HG02642 (cell line): ENCODE measurements at regions not wholly inside any gene's neighbourhood (a gene's known extent, or its start where the extent isn't known, plus 50 kb on each side); places are given as distances from the start of the nearest gene placed in this dataset.

Experiments used
- ATAC-seq: cut with Tn5 transposase; IDR thresholded peaks from one replicate; pipeline ENCODE4 v1.9.1; 2021; ENCODE audit warnings: mild to moderate bottlenecking; ENCODE audit not compliant: unreplicated experiment, poor library complexity

DNA sequence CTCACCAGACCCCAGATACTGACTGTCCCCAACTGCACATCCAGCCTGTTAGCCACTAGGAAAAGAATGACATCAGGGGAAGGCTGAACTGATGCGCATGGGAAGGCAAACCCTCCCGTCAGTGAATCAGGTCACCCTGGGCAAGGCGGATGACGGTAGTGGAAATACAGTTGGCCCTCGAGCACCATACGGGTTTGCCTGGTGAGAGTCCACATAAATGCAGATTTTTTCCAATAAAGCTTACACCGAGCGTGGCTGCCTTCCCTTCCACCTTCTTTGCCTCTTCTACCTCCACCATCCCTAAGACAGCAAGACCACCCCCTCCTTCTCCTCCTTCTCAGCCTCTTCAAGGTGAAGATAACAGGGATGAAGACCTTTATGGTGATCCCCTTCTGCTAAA is 236.1 kb upstream of the TNRC6C start:
- no peak for ATAC-seq

DNA sequence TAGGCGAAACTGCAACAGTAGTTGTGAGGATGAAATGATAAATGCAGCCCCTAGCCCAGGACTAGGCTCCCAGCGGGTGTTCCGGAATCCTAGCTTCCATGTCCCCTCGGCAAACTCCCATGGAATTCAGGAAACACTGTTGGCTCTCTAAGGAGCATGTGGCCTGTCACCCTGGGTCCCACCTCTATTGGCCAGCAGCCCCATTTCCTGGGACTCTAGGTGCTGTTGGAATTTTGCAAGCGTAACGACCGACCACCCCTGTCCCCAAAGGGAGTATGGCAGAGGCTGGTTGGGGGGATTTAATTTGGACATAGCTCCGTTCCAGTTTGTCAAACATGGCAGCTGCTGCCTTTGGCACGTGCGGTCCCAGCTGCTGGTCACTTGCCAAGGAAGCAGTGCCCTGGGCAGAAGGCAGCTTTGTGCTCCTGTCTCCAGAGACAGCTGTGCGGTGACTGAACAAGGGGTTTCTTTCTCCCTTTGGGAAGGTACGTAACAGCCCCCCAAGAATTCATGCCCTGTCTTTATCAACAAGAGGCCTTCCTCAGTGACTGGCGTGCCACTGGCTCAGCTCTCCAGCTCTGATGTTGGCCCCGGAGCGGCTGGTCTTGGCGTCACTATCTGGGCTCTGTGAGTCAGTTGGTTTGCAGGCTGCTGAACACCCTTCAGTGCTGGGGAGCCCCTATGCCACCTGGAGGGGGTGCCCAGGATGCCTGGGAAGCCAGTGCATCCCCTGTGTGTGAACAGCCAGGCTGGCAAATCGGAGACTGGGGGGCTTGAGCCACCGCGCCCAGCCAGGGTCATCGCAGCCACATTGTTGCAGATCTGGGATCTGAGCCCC is 235.2 kb upstream of the TNRC6C start:
- no peak for ATAC-seq

DNA sequence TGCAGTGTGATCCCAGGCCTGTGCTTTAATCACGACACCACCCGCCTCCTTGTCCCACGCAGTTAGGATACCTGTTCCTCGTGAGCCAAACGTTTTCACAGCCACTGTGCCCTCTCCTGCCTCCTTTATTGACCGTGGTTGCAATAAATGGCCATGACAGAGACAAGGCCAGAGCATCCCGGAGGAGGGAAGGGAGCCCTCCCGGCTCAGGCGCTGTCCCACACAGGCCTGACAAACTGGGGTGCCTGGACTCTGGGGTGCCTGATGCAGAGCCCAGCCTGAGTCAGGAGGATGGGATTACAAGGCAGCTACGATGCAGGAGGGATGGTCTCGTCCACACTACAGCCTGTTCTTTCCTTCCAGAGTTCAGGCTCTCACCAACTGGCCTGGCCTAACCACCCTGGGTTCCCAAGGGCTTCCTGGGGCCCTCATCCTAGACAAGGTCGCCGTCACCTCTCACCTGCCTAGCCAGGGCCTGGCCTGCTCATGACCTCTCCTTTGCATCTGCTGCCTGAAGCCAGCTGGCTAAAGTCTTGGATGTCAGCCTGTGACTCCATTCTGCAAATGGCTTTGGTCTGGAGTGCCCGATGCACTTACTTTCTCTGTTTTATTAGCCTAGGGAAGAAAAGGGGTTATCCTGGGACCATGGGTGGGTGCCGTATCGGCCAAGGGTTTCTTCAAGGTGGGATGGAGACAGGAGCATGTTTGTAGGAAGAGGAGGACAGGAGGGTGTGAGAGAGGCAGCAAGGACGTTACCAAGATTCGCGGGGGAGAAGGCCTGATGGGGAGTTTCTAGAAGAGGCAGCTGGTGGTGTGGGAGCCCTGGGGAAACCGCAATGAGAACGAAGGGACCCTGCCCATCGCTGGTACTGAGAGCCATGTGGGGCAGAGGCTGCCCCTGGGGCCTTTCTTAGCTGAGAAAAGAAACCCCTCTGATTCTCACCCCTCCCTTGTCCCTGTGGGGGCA is 234.3 kb upstream of the TNRC6C start:
- no peak for ATAC-seq

DNA sequence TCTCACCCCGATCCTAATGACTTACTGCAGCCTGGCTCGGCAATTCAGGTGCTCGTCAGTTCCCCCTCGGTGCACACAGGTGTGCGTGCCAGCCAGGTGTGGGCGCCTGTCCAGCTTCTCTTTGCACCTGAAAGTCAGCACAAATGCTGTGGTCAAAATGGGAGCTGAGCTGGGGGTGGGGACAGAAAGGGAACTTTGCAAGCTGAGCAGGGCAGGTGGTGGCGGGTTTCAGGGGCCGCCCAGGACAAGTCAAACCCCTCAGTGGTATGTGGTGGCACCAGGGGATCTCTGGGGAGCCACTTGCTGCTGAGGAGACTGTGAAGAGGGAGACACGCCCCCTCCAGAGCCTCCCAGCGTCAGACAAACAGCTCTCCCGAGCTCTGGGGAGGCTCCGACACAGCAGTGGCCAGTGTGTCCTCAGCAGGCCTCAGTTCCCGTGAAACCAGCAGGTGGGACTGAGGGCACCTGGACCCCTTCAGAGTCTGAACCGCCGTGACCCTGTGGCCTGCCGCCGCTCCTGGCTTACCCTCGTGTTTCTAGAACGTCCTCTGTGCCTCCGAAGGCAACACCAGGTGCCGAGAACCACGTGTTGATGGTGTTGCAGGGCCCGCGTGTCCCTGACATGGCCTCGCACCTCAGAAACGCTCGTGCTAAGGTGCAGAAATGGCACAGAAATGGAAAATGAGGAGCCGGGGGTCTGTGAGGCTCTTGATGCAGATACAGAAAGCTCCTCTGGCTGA is 233.5 kb upstream of the TNRC6C start:
- no peak for ATAC-seq

DNA sequence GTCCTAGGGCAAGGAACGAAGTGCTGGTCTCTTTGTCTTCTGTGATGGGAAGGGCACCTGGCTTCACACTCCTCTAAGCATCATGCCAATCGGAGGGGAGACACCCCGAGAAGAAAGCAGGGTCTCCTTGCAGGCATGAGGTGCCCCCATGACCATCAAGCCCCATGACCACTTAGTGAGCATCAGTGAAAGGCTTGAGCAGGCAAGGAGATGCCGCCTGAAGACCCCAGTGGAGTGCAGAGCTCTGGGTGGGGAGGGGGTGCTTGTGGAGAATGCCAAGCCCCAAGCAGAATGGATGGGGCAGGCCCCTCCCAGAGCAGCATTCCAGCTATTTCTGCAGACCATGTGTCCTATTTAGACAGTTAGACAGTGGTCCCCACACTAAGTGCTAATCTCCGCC is 232.7 kb upstream of the TNRC6C start:
- ATAC-seq = no peak

DNA sequence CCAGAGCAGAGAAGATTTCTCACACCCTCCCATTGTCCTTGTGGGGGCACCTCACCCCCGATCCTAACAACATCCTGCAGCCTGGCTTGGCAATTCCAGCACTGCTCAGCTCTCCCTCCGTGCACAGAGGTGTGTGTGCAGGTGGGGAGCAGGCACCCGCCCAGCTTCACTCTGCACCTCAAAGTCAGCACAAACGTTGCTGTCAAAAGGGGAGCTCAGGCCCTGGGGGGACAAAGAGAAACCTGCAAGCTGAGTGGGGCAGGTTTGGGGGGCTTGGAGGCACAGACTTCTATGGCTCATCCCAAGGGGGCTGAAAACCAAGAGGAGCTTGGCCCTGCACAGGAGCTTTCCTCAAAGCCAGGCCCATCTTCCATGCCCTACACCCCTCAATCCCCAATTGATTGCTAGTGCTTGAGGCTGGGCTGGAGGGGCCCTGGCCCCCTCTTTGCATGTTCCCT is 231.9 kb upstream of the TNRC6C start:
- no peak for ATAC-seq

DNA sequence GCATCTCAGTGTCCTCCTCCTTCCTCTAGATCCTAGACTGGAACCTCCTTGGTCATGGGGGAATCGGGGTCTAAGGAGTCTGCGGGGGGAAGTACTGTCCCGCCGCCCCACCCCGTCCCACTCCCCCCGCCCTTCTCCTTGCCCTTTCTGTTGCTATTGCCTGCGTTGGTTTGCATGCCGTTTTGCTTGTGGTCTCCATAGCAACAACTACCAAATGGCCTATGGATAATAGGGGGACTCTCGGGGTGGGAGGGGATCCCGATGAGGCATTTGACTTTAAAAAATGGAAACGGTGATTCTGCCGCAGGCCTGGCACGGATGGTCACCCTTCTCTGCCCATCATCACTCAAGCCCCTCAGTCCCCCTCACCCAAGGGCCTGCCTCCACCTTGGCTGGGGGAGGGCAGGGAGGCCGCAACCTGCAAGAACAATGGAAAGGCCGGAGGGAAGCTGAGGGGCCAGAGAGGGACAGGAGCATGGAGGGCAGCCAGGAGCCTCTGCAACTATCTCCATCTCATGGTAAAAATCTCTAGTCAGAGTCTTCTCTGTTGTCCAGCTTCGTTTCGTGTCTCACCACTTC is 231.4 kb upstream of the TNRC6C start:
- ATAC-seq = no peak

DNA sequence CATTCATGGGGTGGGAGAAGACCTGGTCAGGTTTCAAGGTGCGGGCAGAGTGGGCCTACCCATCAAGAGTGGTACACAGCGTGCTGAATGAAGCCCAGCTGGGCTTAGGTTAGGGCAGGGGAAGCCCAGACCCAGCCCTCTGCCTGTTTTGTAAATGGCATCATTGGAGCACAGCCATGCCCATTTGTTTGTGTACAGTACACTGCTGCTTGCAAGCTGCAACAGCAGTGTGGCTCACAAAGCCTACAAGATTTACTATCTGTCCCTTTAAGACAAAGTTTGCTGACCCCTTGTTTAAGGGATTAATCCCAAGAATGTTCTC is 230.1 kb upstream of the TNRC6C start:
- ATAC-seq = no peak

DNA sequence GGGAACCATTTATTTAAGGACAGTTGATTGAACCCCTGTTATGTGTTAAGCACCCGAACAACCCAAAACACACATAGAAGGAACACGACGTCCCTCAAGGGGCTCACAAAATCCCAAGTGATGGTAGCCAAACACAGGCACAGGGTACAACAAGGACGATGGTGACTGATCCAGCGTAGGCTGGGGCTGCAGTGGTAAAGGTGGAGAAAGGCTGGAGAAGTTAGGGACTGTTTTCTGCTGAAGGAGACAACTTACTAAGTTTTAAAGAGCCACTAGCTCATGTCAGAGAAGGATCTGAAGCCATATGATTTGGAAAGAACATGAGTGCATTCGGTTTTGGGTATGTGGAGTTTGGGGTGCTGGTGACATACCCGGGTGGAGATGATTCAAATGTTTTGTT is 229.6 kb upstream of the TNRC6C start:
- ATAC-seq = no peak

DNA sequence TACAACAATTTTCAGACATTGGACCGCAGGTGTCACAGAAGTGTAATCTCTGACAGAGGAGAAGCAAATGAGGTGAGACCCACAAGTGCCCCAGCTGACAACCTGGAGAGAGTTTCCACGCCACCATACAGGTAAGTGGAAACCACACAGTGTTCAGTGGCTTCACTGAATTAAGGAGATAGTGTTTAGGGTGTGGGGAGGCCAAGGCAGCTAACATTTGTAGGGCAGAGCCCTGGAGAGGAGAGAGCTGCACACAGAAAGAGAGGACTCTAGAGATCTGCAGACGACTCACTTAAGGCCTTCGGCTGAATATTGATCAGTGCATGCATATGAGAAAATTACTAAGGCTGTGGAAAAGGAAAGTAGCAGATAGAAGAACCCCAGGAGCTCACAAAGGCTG is 228.9 kb upstream of the TNRC6C start:
- no peak for ATAC-seq

DNA sequence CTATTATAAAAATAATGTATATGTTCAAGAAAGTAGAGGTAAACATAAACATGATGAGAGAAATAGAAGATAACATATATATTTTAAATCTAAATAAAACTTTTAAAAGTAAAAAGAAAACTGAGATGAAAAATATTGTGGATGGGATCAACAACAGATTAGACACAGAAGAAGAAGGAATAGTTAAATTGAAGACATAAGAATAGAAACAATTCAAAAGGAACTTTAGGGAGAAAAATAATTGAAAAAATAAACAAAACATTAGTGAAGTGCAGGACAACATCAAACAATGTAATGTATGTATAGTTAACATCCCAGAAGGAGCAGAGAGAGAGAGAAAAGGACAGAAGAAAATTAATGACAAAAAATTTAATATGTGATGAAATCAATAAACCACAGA is 228.1 kb upstream of the TNRC6C start:
- no peak for ATAC-seq

DNA sequence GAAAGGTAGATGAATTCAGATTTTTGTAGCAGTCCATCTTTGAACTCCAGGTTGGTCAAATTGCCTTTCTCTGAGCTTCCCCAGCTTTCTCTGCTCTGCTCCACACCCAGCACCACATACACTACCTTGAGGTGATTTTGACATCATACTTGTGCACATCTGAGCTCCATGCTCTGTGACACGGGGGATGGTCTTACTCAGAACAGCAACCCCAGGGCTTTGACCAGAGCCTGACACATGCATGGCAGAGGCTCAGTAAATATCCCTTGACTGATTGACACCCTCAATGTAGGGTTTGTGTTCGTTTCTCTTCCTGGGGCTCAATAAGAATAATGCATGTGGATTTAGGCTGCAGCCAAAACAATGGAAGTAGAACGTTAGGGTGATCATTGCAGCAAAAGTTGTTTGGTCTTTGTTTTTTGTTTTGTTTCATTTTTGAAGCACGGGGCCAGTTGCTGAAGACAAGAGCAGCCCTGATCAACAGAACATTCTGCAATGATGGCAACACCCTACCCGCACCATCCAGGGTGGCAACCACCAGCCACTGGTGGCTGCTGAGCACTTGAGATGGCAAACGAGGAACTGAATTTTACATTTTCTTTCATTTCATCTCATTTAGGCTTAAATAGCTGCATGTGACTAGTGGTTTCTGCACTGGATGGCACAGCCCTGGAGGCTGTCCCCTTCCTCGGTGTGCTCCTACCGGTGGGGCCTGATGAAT is 224.8 kb upstream of the TNRC6C start:
- no peak for ATAC-seq

DNA sequence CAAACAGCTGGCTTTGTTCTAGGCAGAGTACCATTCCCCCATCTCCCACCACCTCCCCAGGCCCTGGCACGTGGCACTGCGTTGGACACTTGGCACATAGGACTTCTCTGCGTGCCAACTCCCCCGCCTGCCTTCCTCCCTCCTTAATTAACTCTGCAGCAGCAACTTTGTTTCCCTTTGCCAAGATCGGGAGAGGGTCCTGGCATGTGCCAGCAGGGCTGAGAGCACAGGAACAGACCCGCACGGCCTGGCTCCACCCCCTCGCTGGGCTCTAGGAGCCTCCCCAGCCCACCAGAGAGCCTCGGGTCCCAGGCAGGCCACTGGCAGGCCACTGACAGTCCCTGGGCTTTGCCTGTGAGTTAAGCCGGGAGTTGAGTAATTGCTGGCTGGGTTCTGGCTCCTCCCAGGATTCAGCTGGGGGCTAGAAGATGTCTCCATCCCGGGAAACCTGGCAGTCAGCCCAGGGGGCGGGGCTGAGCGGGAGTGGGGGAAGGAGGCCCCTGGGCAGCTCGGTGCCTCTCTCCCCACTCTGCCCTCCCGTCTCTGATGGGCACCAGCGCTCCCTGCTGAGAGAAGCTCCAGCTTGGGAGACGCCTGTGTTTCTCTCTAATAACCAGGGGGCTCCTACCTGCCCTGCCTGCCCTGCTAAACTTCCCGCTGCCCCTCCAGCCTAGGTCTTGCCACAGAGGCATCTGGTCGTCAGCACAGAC is 224.0 kb upstream of the TNRC6C start:
- no peak for ATAC-seq

DNA sequence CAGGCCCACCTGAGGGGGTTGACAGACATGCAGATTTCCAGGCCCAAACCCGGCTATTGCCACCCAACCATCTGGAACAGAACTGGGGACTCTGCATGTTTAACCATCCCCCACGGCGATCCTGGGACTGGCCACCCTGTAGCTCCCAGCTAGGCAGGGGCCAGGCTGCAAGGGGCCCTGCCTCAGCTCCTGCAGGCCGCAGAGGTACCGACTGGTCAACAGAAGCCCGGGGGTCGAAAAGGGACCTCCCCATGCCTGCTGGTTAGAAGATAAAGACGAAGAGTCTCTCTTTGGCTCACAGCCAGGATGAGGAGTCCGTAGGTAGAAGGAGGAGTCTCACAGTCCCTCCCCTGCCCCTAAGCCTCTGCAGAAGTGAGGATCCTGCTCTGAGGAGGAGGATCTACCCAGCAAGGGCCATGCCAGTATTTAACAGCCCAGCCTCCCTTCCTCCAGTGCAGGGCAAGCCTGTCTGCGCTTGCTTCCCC is 223.4 kb upstream of the TNRC6C start:
- no peak for ATAC-seq

DNA sequence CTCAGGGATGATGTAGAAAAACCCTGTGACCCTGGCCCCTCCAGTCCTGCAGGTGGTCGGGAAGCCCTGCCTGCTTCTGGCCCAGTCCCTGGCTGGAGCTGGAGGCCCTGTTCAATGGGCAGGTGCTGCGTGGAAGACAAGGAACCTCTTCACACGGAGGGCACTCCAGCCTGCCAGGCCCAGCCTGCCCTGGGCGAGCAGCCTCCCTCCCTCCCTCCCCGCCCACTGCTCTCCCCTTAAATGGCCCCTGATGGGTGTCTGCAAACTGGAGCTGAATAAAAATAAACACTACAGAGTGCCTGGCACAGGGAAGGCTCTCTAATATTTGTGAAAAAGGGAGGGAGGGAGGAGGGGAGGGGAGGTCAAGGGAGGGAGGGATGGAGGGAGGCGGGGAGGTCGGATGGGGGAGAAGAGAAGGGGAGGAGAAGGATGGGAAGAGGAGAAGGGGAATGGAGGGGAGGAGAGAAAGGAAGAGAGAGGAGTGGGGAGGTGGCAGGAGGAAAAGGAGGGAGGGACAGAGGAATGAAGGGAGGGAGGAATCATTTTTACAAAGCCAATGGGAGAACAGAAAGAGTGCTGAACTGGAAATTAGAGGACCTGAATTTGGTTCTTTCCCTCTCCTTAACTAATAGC is 222.8 kb upstream of the TNRC6C start:
- no peak for ATAC-seq

DNA sequence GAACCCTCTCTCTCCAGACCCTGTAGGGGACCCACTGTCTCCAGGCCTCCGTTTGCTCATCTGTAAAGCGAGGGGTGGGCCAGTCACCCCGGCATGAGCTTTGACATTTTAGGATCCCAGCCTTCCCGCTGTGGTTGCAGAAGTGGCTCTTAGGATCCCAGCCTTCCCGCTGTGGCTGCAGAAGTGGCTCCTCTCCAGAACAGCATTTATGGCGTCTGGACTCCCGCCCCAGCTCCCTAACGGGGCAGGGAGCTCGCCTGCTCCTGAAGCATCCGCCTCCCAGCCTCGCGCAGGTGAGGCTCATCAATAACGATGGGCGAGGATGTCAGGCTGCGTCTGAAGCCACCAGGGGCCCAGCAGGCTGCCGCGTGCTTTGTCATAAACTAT is 222.3 kb upstream of the TNRC6C start:
- no peak for ATAC-seq

DNA sequence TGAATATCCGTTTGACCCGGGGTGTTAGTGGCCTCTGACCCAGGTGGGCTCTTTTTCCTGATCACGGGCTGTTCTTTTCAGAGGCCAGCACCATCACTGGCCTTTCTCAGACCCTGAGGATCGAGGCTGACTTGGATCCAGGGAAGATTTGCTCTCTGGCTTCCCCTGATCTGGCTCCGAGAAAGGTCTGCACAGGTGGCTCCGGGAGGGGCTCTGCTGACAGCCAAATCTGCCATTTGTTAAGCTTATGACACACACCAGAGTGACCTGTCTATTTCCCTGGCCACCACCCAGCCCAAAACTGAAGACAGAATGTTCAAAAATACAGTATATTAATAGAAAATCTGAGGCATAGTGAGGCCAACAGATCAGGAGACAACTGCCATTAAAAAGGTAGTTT is 221.8 kb upstream of the TNRC6C start:
- no peak for ATAC-seq

DNA sequence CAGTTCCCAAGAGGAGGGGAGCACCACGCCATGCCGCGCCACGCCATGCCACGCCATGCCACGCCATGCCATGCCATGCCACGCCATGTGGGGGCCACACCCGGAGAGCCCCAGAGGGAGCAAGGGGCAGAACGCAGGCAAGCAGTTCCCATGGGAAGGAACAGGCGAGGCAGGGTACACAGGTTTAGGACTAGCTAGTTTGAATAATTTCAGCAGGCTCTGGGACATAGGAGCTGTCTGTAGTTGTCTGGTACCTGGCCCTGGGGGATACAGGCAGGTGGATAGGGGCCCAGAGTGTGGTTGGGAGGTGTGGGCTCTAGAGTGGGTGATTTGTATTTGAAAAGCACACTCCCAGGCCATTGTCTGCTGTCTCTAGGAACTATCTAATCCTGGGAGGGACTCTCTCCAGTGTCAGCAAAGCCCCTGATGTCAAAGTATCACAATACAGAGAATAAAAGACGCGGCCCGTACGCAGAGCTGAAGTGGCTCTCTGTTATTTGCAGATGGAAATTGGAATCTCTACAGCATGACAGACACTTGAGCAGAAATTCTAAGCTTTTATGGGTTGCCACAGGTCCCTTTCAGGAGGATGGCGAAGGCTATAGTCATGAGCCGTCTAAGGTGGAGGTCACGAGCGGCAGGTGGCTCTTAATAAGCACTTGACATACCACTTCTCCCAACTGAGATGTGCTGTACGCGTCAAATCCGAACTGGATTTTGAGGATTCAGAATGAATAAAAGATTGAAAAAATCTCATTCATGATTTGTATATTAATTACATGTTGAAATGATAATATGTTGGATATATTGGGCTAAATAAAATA is 220.8 kb upstream of the TNRC6C start:
- no peak for ATAC-seq
